HG02870 (cell line): ENCODE measurements at regions not wholly inside any gene's neighbourhood (a gene's known extent, or its start where the extent isn't known, plus 50 kb on each side); places are given as distances from the start of the nearest gene placed in this dataset.
"Not testable (repeated sequence)": the region's sequence is repeated elsewhere in the genome, so short reads cannot be mapped to it uniquely, and the experiment has no call there.

Experiments
- ATAC-seq: cut with Tn5 transposase; IDR thresholded peaks from one replicate; pipeline ENCODE4 v1.9.1; 2021; ENCODE audit warnings: mild to moderate bottlenecking, moderate library complexity; ENCODE audit not compliant: unreplicated experiment

GRCh38 chr13:64756621-64757020 is 2473.5 kb downstream of the PCDH9 start:
- no peak for ATAC-seq

- no peak for ATAC-seq
Observed at GRCh38 chr13:64755961-64756360, 2474.2 kb downstream of the PCDH9 start.

DNA sequence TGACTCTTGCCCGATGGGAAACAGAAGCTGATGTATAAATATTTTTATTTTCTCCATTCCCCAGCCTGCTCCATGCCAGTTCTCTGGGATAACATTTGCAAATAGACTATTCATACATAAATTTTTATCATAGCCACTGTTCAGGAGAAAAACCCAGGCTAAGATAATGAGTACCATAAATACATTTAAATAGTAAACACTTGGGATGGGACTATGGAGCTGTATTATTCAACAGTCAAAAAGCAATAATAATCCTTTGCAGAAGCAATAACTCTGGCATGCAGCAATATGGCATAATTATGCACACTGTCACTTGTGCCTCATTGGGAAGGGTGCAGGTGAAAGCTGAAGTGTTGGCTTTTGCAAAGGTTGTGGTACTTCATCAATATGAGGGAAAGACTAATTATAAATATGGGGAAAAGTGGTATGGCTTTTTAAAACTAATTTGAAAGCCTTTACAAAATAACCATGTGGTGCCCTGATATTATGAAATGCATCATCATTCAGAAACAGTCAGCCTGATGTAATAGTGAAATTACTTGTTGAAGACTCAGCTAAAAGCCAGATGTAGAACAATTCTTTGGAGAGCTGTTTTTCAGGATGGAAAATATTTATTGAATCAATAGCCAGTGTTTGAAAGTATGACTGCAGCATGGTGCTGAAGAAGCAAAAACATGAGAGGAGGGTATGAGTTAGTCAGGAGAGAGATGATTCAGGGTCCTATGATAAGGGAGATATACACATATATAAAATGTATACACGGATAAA is 2476.7 kb downstream of the PCDH9 start:
- ATAC-seq, result no peak

DNA sequence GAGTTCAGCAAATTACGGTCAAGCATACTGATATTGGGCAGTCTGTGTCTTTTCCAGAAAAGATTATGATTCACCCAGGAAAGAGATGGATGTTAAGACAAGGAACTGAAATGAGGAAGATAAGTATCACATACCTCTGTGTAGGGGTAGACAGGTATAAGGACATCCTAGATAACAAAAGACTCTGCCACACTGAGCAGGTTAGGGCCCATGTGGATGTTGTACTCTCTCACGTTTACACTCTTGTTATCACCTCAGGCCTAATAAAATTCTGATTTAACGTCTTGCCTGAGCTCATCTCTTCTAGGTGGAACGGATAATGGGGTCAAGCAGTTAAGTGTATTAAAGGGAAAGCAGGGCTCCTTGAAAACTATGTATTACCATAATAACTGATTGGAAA is 2480.8 kb downstream of the PCDH9 start:
- no peak for ATAC-seq

GRCh38 chr13:64746845-64747244 is 2483.3 kb downstream of the PCDH9 start:
- no peak for ATAC-seq

GRCh38 chr13:64740493-64740892 is 2489.6 kb downstream of the PCDH9 start:
- ATAC-seq, result no peak

- no peak for ATAC-seq
Observed at GRCh38 chr13:64725492-64725891, 2504.6 kb downstream of the PCDH9 start.

- no peak for ATAC-seq
Observed at GRCh38 chr13:64723724-64724123, 2506.4 kb downstream of the PCDH9 start.

GRCh38 chr13:64718116-64718515 is 2512.0 kb downstream of the PCDH9 start:
- no peak for ATAC-seq

GRCh38 chr13:64716936-64717335 is 2513.2 kb downstream of the PCDH9 start:
- ATAC-seq, result no peak

DNA sequence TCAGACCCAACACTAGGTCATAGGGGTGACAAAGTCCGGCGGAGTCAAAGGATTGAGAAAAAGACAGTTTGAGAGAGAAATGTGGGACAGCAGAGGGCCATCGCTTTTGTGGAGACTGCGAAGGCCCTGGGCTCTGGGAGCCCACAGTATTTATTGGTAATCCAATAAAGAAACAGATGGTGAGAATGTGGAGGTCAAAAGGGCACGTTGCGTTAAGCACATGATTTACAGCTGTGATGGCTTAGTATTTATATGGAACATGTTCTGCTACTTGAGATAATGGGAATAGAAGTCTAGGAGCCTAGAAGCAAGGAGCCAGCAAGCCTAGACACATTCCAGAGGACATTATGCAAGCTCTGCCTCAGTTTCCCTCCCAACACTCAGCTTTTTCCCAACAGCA is 2521.1 kb downstream of the PCDH9 start:
- no peak for ATAC-seq

GRCh38 chr13:64704121-64704649 is 2526.0 kb downstream of the PCDH9 start:
- ATAC-seq, result no peak

DNA sequence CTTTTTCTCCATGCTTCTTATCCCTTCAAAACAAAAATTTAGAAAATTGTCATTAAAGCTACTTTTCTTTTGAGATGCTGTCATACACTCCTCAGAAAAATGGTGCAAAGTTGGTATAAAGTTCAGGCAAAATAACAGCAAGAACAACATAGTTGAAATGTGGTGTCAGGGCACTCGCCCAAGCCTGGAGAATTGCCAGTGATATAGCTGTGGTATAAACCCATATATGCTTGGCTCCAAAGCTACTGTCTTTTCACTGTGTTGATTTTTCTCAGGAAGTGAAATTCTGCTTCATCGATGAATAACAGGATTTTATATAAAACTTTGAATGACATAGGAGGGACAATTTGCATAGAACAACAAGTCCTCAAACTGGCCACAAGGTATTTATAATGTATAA is 2532.9 kb downstream of the PCDH9 start:
- ATAC-seq, result no peak

DNA sequence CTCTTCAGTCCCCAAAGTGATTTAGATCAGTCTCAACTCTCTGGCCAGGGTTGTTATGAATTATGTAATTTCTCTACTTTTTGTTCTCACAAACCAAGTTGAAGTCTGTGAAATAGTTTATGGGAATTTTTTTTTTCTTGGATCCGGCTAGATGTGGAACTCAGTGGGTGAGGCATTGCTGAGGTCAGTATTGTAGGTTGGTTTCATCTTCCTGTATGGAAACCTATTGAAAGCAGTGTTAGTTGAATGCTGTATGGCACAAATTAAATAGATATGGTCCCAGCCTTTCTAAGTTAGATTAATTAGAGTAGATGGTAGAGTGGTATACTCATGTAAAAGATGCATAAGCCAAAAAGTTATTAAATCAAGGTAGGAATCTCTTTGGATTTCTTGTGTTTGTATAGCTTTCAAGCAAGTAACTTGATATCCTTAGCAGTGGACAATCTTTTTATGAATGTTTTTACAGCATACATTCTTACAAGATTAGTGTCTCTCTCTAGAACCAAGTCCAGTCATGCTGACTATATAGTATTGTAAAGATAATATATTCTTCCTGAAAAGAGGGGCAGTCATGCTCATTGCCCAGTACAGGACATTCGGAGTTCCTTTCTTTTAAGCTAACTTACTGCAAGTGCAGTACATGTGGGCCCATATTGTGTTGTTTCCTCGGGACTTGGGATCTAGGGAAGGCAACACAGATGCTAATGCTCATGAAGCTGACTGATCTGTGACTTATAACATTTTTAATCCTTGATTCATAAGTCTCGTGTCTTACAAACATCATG is 2541.1 kb downstream of the PCDH9 start:
- no peak for ATAC-seq

GRCh38 chr13:64686536-64686935 is 2543.6 kb downstream of the PCDH9 start:
- ATAC-seq, result not testable (repeated sequence)

GRCh38 chr13:64684685-64685431 is 2545.3 kb downstream of the PCDH9 start:
- ATAC-seq, result no peak

DNA sequence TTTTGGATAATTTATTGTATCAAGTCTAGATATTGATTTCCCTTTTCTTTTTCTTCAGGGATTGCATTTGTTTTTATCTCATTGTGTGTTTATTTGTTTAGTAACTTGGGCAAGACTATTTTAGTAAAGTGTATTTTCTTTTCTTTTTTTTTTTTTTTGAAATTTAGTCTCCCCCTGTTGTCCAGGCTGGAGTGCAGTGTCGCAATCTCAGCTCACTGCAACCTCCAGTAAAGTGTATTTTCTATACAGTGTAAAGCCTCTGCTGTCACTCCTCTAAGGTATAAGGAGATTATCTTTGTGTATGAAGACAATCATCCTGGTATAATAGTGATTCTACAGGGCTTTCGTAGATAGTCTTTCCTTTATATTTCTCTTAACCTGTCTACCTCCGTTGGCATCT is 2546.0 kb downstream of the PCDH9 start:
- no peak for ATAC-seq

GRCh38 chr13:64680739-64681138 is 2549.4 kb downstream of the PCDH9 start:
- no peak for ATAC-seq

DNA sequence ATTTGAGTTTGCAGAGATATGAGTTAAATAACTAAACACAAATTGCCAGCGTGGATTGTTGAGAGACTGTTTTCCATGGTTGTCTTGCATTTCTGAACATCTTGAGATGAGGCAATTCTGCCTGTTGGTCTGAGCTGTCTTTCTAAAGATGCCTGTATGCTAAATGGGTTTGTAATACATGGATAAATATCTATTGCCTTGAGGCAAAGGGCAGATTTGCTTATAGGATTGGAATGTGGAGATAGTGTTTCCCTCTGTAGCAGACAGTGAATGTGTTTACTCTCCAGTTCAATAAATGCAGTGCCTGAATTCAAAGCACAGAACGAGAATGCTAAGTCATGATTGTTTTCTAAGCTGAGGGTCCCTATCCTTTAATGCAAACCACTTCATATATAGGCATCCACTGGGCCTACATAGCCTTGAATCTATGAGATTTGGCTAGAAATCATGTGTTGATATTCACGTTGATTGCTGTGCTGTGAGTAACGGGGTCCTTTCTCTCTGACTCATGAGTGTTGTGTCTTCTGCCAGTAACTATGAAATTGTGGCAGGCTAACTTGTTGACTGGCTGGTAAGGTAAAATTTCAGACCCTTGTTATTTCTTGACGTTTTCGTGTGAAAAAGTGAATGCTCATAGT is 2554.8 kb downstream of the PCDH9 start:
- no peak for ATAC-seq

DNA sequence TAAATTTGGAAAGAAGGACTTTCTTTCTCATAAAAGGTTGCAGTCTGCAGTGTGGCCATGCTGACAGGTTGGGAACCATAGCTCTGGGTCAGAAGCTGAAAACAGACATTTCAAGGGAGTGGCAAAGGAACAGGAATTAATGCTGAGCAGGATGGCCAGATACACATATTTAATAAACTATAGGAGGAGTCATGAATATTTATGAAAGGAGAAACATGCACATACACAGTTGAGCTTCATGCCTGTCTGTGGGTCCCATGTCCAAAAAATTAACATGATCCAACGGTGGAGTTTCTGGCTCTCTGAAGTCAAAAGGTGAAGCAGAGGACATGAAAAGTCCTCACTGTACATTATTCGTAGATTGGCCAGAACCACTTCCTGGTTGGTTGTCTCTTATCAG is 2556.0 kb downstream of the PCDH9 start:
- no peak for ATAC-seq

DNA sequence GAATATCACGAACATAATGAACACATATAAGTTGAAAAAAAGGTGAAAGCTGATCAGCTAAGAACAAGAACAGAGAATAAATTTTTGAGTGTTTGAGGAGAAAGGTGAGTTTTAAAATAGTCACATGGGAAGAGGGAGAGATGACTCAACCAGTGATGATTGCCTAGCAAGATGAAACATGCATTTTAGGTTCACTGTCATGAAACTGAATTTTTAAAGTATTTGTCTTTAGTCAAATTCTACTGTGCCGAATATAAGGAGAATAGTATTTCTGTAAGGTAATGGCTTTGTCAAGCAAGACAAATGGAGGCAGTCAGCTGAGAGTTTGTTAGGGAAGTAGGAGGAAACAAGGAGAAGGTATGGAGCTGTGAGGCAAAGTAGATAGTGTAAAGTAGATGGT is 2557.4 kb downstream of the PCDH9 start:
- no peak for ATAC-seq
